GM12872 (cell line): ENCODE measurements at regions not wholly inside any gene's neighbourhood (a gene's known extent, or its start where the extent isn't known, plus 50 kb on each side); places are given as distances from the start of the nearest gene placed in this dataset.

Experiments
- CTCF ChIP-seq: IDR thresholded peaks from 3 replicates; pipeline ENCODE4 v1.5.1; 2011; ENCODE audit warnings: low read depth, mild to moderate bottlenecking, low read length, moderate library complexity; ENCODE audit not compliant: insufficient read depth

GRCh38 chr1:99384021-99384420 is 119.7 kb downstream of the PLPPR4 start:
- no peak for TF ChIP-seq CTCF

DNA sequence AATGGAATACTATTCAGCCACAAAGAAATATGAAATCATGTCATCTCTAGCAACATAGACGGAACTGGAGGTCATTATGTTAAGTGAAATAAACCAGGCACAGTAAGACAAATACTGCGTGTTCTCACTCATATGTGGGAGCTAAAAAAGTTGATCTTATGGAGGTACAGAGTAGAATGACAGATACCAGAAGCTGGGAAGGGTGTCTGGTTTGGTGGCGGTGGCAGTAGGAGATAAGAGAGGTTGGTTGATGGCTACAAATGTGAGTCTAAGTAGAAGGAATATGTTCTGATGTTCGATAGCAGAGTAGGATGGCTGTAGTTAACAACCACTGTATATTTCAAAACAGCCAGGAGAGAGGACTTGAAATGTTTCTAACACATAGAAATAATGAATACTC is 121.6 kb downstream of the PLPPR4 start:
- TF ChIP-seq CTCF = no peak

GRCh38 chr1:99396389-99396788 is 132.1 kb downstream of the PLPPR4 start:
- no peak for TF ChIP-seq CTCF

GRCh38 chr1:99397029-99397428 is 132.7 kb downstream of the PLPPR4 start:
- no peak for TF ChIP-seq CTCF

GRCh38 chr1:99397863-99398262 is 133.6 kb downstream of the PLPPR4 start:
- TF ChIP-seq CTCF = no peak

GRCh38 chr1:99407018-99407417 is 142.7 kb downstream of the PLPPR4 start:
- no peak for TF ChIP-seq CTCF

GRCh38 chr1:99424087-99424486 is 159.8 kb downstream of the PLPPR4 start:
- TF ChIP-seq CTCF = no peak

- no peak for TF ChIP-seq CTCF
Observed at GRCh38 chr1:99429754-99430153, 165.5 kb downstream of the PLPPR4 start.
